Fibroblast of pulmonary artery (primary cell): ENCODE measurements at regions not wholly inside any gene's neighbourhood (a gene's known extent, or its start where the extent isn't known, plus 50 kb on each side); places are given as distances from the start of the nearest gene placed in this dataset.

ENCODE experiments used
- DNase-seq: peaks from one replicate; pipeline ENCODE4 v3.0.0-alpha.2; 2010; ENCODE audit warnings: low read depth
- H3K4me3 ChIP-seq: replicated peaks from 2 replicates; pipeline ENCODE4 v1.5.1; 2011; ENCODE audit warnings: low read depth, mild to moderate bottlenecking, control low read depth, low read length, moderate library complexity
- CTCF ChIP-seq: IDR thresholded peaks from 2 replicates; pipeline ENCODE4 v1.5.1; 2011; ENCODE audit warnings: mild to moderate bottlenecking, control low read depth, low read length, inconsistent platforms; ENCODE audit errors: missing control alignments

DNA sequence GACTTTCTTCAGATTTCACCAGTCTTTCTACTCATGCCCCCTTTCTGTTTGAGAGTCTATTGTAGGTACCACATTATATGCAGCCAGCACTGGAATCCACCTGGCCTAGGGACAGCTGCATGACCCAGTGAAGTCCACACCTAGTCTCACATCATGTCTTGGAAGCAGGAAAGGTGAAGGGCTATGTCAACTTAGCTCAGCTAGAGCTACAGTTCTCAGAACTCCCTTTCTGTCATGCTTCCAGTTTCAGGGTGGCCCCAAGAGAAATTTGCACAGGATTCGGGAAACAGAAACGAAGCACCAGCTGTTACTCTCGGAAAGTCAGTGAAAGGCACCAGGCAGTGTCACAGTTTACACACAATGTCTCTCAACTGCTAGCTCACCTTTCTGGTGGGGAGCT, 51.6 kb upstream of the NLRP1 start:
- no peak overlapping the region for H3K4me3 ChIP-seq
- DNase-seq: no peak
- TF ChIP-seq CTCF: no peak

GRCh38 chr17:5638596-5638995, 54.3 kb upstream of the NLRP1 start:
- no peak overlapping the region for H3K4me3 ChIP-seq
- DNase-seq: no peak
- TF ChIP-seq CTCF: no peak

GRCh38 chr17:5640726-5641125, 56.4 kb upstream of the NLRP1 start:
- DNase-seq: no peak
- H3K4me3 ChIP-seq: no peak overlapping the region
- TF ChIP-seq CTCF: no peak

- no peak for TF ChIP-seq CTCF
- no peak for DNase-seq
- no peak overlapping the region for H3K4me3 ChIP-seq
Observed at GRCh38 chr17:5642752-5643151, 58.4 kb upstream of the NLRP1 start.

DNA sequence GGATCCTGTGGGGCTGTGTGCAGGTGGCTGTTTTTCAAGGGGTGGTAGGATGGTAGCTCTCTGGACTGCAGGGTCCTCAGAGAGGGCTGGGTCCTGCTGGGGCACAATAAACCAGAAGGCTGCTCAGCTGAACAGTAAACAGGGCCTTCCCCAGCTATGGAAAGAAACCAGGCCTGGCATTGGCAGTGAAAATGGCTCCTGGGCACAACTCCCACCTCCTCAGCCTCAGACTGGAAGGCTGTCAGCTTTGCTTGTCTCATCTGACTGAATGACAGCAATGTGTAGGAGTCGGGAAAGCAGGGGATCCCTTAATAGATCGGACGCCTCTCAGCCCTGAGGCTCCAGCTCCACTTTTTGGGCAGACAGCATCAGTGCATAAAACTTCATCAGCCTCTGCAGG, 59.8 kb upstream of the NLRP1 start:
- TF ChIP-seq CTCF: no peak
- DNase-seq: no peak
- no peak overlapping the region for H3K4me3 ChIP-seq

DNA sequence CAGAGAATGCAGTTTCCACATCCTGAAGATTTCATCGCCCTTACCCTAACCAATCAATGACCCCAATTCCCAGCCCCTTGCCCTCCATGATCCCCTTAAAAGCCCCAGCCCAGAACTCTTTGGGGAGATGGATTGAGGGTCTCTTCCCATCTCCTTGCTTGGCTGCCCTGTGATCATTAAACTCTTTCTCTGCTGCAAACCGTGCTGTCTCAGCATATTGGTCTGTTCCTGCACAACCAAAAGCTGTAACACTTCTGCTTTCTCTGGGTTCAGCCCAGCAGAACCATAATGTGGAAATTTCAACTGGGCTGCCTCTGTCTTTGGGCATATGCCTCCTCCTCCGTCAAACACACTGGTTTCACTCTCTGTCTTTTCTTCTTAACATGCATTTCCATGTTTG, 67.0 kb upstream of the NLRP1 start:
- TF ChIP-seq CTCF: no peak
- no peak for DNase-seq

GRCh38 chr17:5661491-5662125, 77.3 kb upstream of the NLRP1 start:
- no peak for DNase-seq
- no peak for TF ChIP-seq CTCF
- H3K4me3 ChIP-seq: no peak overlapping the region

More for the DNA sequence above, 67.0 kb upstream of the NLRP1 start:
- no peak overlapping the region for H3K4me3 ChIP-seq
